K562 (cell line): ENCODE measurements at regions not wholly inside any gene's neighbourhood (a gene's known extent, or its start where the extent isn't known, plus 50 kb on each side); places are given as distances from the start of the nearest gene placed in this dataset.

Experiments
- ATAC-seq: fragments of 200-7000 bp; cut with Tn5 transposase; 3 replicates; pipeline ENCODE4 v1.9.1; 2020; ENCODE audit warnings: moderate library complexity
- BruUV-seq: library from RNA; stranded (reverse); fragments of 400-500 nt; replicated peaks from 2 replicates; lab custom pipeline; 2021; lab: Mats Ljungman, UMichigan
- CTCF ChIA-PET: fragments of 300-600 bp; formaldehyde crosslinking; extraction: SDS; loops from one replicate; lab custom pipeline; 2021; ENCODE audit warnings: low intra/inter-chr PET ratio; lab: Yijun Ruan, JAX
- POLR2A ChIA-PET: fragments of 300-600, 350-650 bp; sonication (Branson Sonifier 250); formaldehyde crosslinking; extraction: SDS; loops from one replicate; lab custom pipeline; 2021; ENCODE audit warnings: antibody characterized with exemption, inconsistent platforms; lab: Yijun Ruan, JAX
- DNase-seq, 4 experiments: peaks; one replicate each; pipeline versions ENCODE4 v3.0.0 to v3.0.0-alpha.2; 2011 to 2018; ENCODE audit warnings: low spot score in 3 of 4, mixed read lengths in 3 of 4; ENCODE audit errors: extremely low read depth in 1 of 4
- FAIRE-seq: peaks from 2 replicates; lab custom pipeline; 2011; peaks lifted over from hg19 to GRCh38; lab: Jason Lieb, UNC
- H2AFZ ChIP-seq: 2 replicates; pipeline ENCODE4 v1.6.0; 2011; ENCODE audit warnings: low read depth, low read length, control low read depth, inconsistent platforms
- H3K27ac ChIP-seq: fragments of 200-600 bp; 3 replicates; pipeline ENCODE4 v1.8.0; 2011; ENCODE audit warnings: low read depth, mild to moderate bottlenecking, control low read depth, inconsistent platforms, low read length, moderate library complexity, mixed read lengths; ENCODE audit errors: extremely low read depth
- H3K27me3 ChIP-seq, 2 experiments: fragments of 300-600 bp in 1 of 2; 2 replicates in 1 of 2; 3 replicates in 1 of 2; pipeline versions ENCODE4 v1.6.0 to v1.8.0; 2011; ENCODE audit warnings: inconsistent platforms in 2 of 2, low read length in 2 of 2, mild to moderate bottlenecking in 1 of 2, mixed read lengths in 1 of 2, moderate library complexity in 1 of 2; ENCODE audit not compliant: control insufficient read depth in 2 of 2, insufficient read depth in 2 of 2
- H3K36me3 ChIP-seq: fragments of 300-600 bp; 3 replicates; pipeline ENCODE4 v1.8.0; 2011; ENCODE audit warnings: mild to moderate bottlenecking, low read length, inconsistent platforms; ENCODE audit not compliant: control insufficient read depth, insufficient read depth
- H3K4me1 ChIP-seq, 2 experiments: fragments of 200-600 bp in 1 of 2; replicated peaks in 1 of 2; 2 replicates in 1 of 2; 3 replicates in 1 of 2; pipeline versions ENCODE4 v1.5.1 to v1.8.0; 2011; ENCODE audit warnings: inconsistent platforms in 2 of 2, low read length in 2 of 2, mild to moderate bottlenecking in 1 of 2, mixed read lengths in 1 of 2, moderate library complexity in 1 of 2; ENCODE audit not compliant: control insufficient read depth in 2 of 2, insufficient read depth in 2 of 2
- H3K4me2 ChIP-seq: 2 replicates; pipeline ENCODE4 v1.6.1; 2011; ENCODE audit warnings: low read length, control low read depth, inconsistent platforms, mixed read lengths; ENCODE audit not compliant: insufficient read depth
- H3K4me3 ChIP-seq: fragments of 200-600 bp; sonication (generic), shearing (Covaris generic); 2 replicates; pipeline ENCODE4 v1.5.1; 2016; ENCODE audit warnings: control low read depth, inconsistent platforms
- H3K79me2 ChIP-seq: fragments of 200-600 bp; 3 replicates; pipeline ENCODE4 v1.8.0; 2011; ENCODE audit warnings: low read length, inconsistent platforms; ENCODE audit not compliant: control insufficient read depth, insufficient read depth
- H3K9ac ChIP-seq, 2 experiments: 2 replicates each; pipeline versions ENCODE4 v1.6.0 to v1.6.1; 2011; ENCODE audit warnings: low read depth in 2 of 2, low read length in 2 of 2, control low read depth in 1 of 2, inconsistent platforms in 1 of 2, mild to moderate bottlenecking in 1 of 2, mixed read lengths in 1 of 2; ENCODE audit not compliant: insufficient read depth in 1 of 2
- H3K9me1 ChIP-seq: one replicate; pipeline ENCODE4 v1.6.0; 2011; ENCODE audit warnings: inconsistent platforms, mild to moderate bottlenecking, low read length, moderate library complexity; ENCODE audit not compliant: control insufficient read depth, insufficient read depth
- H3K9me3 ChIP-seq: replicated peaks from 2 replicates; pipeline ENCODE4 v1.5.1; 2011; ENCODE audit warnings: low read depth, low read length, inconsistent platforms; ENCODE audit not compliant: control insufficient read depth, insufficient read depth
- H4K20me1 ChIP-seq: replicated peaks from 2 replicates; pipeline ENCODE4 v1.6.1; 2011; ENCODE audit warnings: low read length, inconsistent platforms, mixed read lengths; ENCODE audit not compliant: control insufficient read depth, insufficient read depth
- COPS2 ChIP-seq: fragments of 450-650 bp; conservative IDR thresholded peaks from 2 replicates; pipeline ENCODE4 v1.6.1; 2016; ENCODE audit warnings: mild to moderate bottlenecking, moderate library complexity
- CTBP1 ChIP-seq: fragments of 450-650 bp; IDR thresholded peaks from 2 replicates; pipeline ENCODE4 v1.6.1; 2016; ENCODE audit warnings: borderline replicate concordance
- MXI1 ChIP-seq: IDR thresholded peaks from 2 replicates; pipeline ENCODE4 v1.6.1; 2011; ENCODE audit warnings: low read depth, mild to moderate bottlenecking, improper control_type of control experiment, low read length
- NFATC3 ChIP-seq: fragments of 450-650 bp; IDR thresholded peaks from 2 replicates; pipeline ENCODE4 v1.6.1; 2017; ENCODE audit warnings: mild to moderate bottlenecking
- NFRKB ChIP-seq: fragments of 450-650 bp; IDR thresholded peaks from 2 replicates; pipeline ENCODE4 v1.6.1; 2016; ENCODE audit warnings: low read depth
- PHF20 ChIP-seq: fragments of 450-650 bp; IDR thresholded peaks from 2 replicates; pipeline ENCODE4 v1.6.1; 2018; ENCODE audit not compliant: partially characterized antibody
- RBM25 ChIP-seq: fragments of 200-400 bp; formaldehyde crosslinking; IDR thresholded peaks from 2 replicates; pipeline ENCODE4 v1.6.1; 2018; ENCODE audit warnings: low read length, low read depth, moderate library complexity; ENCODE audit not compliant: severe bottlenecking
- SUPT5H ChIP-seq: fragments of 450-650 bp; IDR thresholded peaks from 2 replicates; pipeline ENCODE4 v1.6.1; 2016
- TAF1 ChIP-seq: IDR thresholded peaks from 2 replicates; pipeline ENCODE4 v1.6.1; 2011; ENCODE audit warnings: mild to moderate bottlenecking, low read length, moderate library complexity; ENCODE audit not compliant: insufficient read depth, control insufficient read depth, severe bottlenecking; ENCODE audit errors: extremely low read depth
- TEAD2 ChIP-seq: fragments of 450-650 bp; IDR thresholded peaks from 2 replicates; pipeline ENCODE4 v1.6.1; 2016; ENCODE audit warnings: missing genetic modification characterization, control low read depth, missing compliant biosample characterization
- ZNF384 ChIP-seq: IDR thresholded peaks from 2 replicates; pipeline ENCODE4 v1.6.1; 2012; ENCODE audit warnings: low read depth, low read length, improper control_type of control experiment
- WGBS: fragments of 100-300 bp; shearing (Covaris generic); methylation state at CpG from one replicate; pipeline ENCODE4 v1.1.6; 2016; ENCODE audit warnings: low coverage, mixed read lengths; ENCODE audit not compliant: insufficient coverage; ENCODE audit errors: missing lambda C conversion rate; 5-methylcytosine and 5-hydroxymethylcytosine counted together
- in situ Hi-C: fragments of 300-500 bp; cut with MboI; formaldehyde crosslinking; loops from 4 replicates; pipeline ENCODE4 v1.15.0; 2018; ENCODE audit warnings: inconsistent platforms, mixed read lengths
- intact Hi-C: fragments of 100-400 bp; cut with micrococcal nuclease; formaldehyde crosslinking; loops from 2 replicates; pipeline ENCODE4 v1.14.2; 2022
- TF ChIP-seq, protein P1 (sequence below): fragments of 450-650 bp; formaldehyde crosslinking; IDR thresholded peaks from 2 replicates; pipeline ENCODE4 v1.4.0; 2020; ENCODE audit warnings: mild to moderate bottlenecking
- TF ChIP-seq, protein P2 (sequence below): IDR thresholded peaks from 3 replicates; pipeline ENCODE4 v1.6.1; 2011; ENCODE audit warnings: borderline replicate concordance, mild to moderate bottlenecking; ENCODE audit not compliant: insufficient read length, insufficient read depth
- TF ChIP-seq, protein P3 (sequence below), 2 experiments: IDR thresholded peaks in 1 of 2; conservative IDR thresholded peaks in 1 of 2; 2 replicates each; pipeline ENCODE4 v1.6.1; 2016; ENCODE audit warnings: low read depth in 2 of 2, mild to moderate bottlenecking in 1 of 2, missing compliant biosample characterization in 1 of 2, missing genetic modification characterization in 1 of 2, moderate library complexity in 1 of 2

DNA sequence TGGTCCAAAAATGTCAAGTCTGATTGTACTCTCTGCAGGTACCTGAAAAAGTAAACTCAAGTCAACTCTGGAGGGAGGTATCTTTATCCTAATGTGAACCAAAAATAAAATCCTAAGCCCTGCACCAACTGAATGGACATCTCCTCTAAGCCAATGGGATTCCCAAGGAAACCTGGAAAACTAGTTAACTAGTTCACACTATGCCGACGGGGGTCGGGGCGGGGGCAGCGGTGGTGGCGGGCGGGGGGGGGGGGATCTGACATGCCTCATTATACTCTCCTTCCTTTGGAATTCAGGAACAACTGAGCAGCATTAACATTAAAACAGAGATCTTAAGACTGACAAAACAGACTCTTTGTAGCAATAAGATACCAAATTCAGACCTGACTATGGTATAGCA lies 452.6 kb upstream of the CAMK1G start (continued):
- TF ChIP-seq, protein P1, sequence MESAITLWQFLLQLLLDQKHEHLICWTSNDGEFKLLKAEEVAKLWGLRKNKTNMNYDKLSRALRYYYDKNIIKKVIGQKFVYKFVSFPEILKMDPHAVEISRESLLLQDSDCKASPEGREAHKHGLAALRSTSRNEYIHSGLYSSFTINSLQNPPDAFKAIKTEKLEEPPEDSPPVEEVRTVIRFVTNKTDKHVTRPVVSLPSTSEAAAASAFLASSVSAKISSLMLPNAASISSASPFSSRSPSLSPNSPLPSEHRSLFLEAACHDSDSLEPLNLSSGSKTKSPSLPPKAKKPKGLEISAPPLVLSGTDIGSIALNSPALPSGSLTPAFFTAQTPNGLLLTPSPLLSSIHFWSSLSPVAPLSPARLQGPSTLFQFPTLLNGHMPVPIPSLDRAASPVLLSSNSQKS (CRISPR knock-in tag) = no peak
- no peak for TF ChIP-seq NFRKB

DNA sequence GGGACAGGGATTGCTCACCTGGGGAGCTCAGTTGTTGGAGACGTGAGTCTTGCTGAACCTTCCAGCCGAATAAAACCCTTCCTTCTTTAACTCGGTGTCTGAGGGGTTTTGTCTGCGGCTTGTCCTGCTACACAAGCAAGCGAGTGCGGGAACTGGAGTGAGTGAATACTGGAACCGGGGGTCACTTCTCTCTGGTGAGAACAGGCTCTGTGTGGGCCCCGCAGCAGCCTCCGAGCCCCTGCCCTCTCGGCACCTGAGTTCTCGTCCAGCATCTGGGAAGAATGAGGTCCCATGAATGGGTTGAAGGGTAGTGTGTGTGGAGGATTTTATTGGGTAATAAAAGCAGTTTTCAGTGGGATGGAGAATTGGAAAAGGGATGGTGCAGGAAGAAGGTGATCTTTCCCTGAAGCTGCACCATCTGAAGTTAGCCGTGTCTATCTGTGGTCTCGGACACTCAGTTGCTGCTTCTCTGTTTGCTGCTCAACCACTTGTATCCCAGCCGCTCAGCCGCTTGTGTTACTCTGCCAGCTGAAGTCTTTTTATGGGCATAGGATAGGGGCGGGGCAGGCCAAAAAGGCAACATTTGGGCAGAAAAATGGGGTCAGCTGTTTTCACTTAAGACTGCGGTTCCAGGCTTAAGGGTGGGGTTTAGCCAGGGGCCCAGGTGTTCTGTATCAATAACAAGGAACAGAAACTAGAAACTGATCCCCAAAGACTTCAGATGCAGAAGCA lies 450.6 kb upstream of the CAMK1G start:
- Histone ChIP-seq H2AFZ (no peak overlapping the region), H3K36me3 (no peaks in the 10 kb centered on the region), H3K27me3 (no peaks in the 10 kb centered on the region), H3K27ac (no peak overlapping the region), H3K4me2 (no peak overlapping the region), H3K79me2 (no peaks in the 10 kb centered on the region), H3K4me3 (no peak overlapping the region), H3K4me1 (no peaks in the 10 kb centered on the region), H3K9me3 (no peaks in the 10 kb centered on the region), H4K20me1 (no peaks in the 10 kb centered on the region), H3K9me1 (no peaks in the 10 kb centered on the region), H3K9ac (no peak overlapping the region)
- CTCF ChIA-PET = no interaction called here
- 0% methylated on average over 17 of the region's 17 CpGs for WGBS
- in situ Hi-C loops = no loop called here
- FAIRE-seq (no peak), ATAC-seq (no peak), DNase-seq (no peak)
- POLR2A ChIA-PET = no interaction called here
- BruUV-seq = no TSS peak
- intact Hi-C loops = no loop called here
- TF ChIP-seq TEAD2 (tag) = no peak
- TF ChIP-seq TAF1 = no peak
- TF ChIP-seq, protein P2, sequence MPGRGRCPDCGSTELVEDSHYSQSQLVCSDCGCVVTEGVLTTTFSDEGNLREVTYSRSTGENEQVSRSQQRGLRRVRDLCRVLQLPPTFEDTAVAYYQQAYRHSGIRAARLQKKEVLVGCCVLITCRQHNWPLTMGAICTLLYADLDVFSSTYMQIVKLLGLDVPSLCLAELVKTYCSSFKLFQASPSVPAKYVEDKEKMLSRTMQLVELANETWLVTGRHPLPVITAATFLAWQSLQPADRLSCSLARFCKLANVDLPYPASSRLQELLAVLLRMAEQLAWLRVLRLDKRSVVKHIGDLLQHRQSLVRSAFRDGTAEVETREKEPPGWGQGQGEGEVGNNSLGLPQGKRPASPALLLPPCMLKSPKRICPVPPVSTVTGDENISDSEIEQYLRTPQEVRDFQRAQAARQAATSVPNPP = no peak
- TF ChIP-seq, protein P3, sequence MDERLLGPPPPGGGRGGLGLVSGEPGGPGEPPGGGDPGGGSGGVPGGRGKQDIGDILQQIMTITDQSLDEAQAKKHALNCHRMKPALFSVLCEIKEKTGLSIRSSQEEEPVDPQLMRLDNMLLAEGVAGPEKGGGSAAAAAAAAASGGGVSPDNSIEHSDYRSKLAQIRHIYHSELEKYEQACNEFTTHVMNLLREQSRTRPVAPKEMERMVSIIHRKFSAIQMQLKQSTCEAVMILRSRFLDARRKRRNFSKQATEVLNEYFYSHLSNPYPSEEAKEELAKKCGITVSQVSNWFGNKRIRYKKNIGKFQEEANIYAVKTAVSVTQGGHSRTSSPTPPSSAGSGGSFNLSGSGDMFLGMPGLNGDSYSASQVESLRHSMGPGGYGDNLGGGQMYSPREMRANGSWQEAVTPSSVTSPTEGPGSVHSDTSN (CRISPR knock-in tag; IDR thresholded peaks at IDR 0.05; ENCODE audit: low read depth) = no peak
- TF ChIP-seq, protein P3 (tag; conservative IDR thresholded peaks at IDR 0.05; ENCODE audit: low read depth) = no peak
- no peak for TF ChIP-seq COPS2
- no peak for TF ChIP-seq CTBP1
- TF ChIP-seq RBM25 = no peak
- no peak for TF ChIP-seq NFATC3
- no peak for TF ChIP-seq MXI1
- no peak for TF ChIP-seq SUPT5H
- no peak for TF ChIP-seq PHF20
- TF ChIP-seq ZNF384 = no peak
